Activated CD8-positive, alpha-beta memory T cell treated with anti-CD3 and anti-CD28 coated beads, Interleukin-2, amount 50 U/mL, for 24 hours (primary cell): ENCODE measurements at regions not wholly inside any gene's neighbourhood (a gene's known extent, or its start where the extent isn't known, plus 50 kb on each side); places are given as distances from the start of the nearest gene placed in this dataset.
"Not testable (repeated sequence)": the region's sequence is repeated elsewhere in the genome, so short reads cannot be mapped to it uniquely, and the experiment has no call there.

Experiments used
- DNase-seq: peaks from one replicate; pipeline ENCODE4 v3.0.0-alpha.2; 2020; ENCODE audit errors: extremely low read depth

DNA sequence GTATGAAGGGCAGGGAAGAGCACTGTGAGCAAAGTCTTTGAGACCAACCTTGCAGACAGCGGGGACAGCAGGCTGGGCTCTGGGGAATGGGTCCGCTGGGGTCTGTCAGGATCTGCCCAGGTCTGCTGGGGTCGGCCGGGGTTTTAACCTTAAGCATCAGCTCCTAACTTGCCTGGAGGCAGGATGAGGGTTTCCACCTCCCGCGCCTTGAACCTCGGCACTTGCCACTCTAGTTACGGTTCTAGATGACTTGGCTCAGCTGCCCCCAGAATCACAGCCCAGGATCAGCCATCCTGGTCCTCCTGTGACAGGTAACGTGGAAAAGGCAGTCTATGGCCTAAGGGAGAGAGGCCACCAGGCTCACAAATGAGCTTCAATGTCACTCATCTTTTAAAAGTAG lies 50.4 kb upstream of the CACUL1 start:
- DNase-seq, result no peak

DNA sequence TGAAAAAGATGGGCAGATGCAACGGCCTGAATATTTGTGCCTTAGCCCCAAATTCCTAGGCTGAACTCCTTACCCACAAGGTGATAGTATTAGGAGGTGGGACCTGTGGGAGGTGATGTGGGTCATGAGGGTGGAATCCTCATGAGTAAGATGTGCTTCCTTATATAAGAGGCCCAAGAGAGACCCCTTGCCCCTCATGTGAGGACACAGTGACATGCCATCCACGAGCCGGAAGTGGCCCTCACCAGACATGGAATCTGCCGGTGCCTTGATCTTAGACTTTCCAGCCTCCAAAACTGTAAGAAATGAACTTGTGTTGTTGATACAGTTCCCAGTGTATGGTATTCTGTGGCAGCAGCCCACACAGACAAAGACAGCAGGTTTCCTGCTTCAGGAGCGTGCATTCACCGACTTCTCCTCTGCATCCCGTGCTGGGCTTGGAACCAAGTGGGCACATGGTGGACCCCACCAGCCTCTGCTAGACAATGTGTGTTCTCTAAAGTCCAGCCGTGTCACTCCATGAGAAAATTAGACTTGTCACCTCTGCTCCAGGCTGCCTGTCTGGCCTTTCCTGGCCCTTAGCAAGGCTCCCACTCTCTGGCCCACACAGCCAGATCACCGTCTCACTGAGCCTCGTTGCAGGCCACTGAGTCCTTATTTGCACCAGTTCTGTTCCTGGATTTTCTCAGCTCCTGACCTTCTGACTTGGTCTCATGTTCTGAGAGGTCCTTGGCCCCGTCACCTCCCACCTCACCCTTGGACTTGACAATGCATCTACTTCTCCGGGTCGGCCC lies 52.9 kb upstream of the CACUL1 start:
- no peak for DNase-seq

DNA sequence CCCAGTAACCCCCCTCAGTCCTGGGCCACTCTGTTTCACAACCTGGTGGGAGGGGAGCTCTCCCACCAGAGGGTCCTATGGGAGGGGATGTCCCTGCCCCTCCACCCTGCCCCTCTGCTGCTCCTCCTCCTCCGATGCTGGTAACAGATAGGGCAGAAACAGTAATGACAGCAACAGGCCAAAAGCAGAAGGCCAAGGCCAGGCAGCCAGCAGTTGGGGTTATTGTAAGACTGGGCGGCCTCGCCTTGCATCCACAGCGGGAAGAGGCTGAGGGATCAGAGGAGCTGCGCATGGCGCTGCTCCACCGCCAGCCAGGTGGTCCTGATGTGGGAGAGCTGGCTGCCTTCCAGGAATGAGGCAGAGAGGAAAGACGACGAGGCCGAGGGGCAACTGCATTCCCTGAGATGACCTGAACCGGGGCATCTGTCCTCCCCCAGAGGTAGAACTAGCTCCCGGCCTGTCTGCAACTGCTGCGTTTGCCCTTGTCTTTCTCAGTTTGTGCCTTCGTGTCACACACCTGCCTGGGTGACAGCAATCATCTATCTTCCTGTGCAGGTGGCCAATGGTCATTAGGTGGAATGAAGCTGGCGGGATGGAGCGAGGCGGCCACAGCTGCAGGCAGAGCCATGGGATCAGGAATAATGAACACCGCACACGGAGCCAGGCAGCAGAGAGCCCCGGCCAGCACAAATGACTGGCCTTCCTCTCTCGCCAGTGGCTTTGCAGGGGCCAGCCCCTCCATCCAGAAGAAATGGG lies 54.0 kb upstream of the CACUL1 start:
- no peak for DNase-seq

DNA sequence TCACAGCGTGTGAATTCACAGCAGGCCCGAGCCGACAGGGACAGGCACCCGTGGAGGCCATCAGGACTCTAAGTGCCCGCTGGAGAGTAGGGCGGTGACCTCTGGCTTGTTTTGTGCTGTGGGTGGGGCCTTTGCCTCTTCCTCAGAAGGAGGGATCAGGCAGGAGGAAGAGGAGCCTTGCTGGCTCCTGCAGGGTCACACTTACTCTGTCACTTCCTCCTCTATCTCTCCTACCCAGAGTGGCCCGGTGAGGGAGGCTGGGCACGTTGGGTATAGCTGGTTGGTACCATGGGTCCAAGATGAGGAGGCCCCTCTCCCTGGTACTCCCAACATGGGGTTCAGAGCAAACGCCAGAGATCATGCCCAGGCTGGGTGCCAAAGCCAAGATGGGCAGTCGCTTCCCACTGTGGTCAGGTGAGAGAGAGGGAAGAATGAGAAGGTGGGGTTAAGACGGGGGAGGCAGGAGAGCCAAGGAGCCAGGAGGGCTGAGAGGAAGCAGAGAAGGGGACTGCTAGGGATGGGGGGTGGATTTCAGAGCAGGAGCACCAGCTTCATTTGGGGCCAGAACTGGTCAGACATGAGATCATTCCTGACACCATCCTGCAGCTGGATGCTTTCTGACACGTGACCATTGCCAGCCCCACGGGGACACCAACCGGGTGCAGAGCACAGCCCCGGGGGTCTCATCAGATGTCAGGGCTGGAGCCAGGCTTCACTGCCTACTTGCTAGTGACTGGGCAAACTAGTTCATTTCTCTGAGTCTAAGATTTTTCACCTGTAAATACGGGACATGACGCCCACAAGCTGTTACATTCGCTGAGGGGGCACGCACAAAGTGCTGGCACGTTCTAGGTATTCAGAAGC lies 54.8 kb upstream of the CACUL1 start:
- no peak for DNase-seq

- DNase-seq, result no peak
Measured at GRCh38 chr10:118810796-118811505, 56.2 kb upstream of the CACUL1 start.

GRCh38 chr10:118811675-118812392 lies 57.1 kb upstream of the CACUL1 start:
- DNase-seq, result no peak

DNA sequence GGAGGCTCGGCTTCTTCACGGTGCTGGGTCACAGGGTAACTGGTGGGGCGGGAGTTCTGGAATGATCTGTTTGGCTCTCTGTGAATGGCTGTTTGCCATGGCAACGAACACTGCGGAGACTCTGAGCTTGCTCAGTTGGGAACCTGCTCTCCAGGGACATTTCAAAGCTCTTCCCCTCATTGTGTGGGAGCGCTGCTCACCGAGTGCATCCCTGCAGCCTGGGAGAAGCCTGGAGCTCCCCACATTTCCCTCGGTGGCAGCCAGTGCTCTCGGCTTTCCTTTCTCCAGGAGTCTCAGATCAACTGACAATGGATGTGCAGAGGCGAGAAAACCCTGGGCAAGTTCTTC lies 57.6 kb upstream of the CACUL1 start:
- DNase-seq, result no peak

- DNase-seq, result not testable (repeated sequence)
Measured at GRCh38 chr10:118813001-118813400, 58.2 kb upstream of the CACUL1 start.

GRCh38 chr10:118816471-118817168 lies 61.9 kb upstream of the CACUL1 start:
- no peak for DNase-seq

DNA sequence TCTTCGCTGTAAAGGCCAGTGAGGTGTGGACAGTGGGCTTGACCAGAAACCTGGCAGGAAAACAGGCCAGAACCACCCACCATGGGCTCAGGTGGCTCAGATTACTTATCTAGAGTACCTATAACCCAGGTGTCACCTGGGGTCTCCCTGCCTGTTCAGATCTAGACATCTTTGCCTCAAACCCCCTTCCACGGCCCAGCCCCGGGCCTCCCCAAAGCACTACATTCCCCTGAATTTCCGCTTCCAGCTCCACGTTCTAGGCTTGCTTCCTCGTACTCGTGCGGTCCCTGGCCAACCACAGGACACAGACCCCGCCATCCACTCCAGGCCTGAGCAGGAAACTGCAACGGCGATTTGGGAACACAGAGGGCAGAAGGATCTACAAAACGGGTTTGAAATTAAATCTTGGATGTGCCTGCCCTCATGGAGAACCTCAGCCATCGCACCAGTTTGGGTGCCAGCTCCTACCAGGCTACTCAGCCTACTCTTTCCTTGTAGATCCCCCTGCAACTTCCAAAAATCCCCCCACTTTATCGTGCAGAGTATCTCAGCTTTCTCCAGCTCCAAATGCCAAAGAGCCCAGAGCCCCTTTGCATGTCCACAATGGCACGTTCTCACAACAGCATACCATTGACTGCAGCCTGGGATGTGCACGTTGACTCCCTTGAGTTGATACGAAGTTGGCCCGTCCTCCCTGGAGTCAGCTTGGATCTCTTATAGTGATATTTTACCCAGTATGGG lies 62.7 kb upstream of the CACUL1 start:
- DNase-seq, result no peak

- no peak for DNase-seq
Measured at GRCh38 chr10:118818621-118819221, 64.0 kb upstream of the CACUL1 start.

DNA sequence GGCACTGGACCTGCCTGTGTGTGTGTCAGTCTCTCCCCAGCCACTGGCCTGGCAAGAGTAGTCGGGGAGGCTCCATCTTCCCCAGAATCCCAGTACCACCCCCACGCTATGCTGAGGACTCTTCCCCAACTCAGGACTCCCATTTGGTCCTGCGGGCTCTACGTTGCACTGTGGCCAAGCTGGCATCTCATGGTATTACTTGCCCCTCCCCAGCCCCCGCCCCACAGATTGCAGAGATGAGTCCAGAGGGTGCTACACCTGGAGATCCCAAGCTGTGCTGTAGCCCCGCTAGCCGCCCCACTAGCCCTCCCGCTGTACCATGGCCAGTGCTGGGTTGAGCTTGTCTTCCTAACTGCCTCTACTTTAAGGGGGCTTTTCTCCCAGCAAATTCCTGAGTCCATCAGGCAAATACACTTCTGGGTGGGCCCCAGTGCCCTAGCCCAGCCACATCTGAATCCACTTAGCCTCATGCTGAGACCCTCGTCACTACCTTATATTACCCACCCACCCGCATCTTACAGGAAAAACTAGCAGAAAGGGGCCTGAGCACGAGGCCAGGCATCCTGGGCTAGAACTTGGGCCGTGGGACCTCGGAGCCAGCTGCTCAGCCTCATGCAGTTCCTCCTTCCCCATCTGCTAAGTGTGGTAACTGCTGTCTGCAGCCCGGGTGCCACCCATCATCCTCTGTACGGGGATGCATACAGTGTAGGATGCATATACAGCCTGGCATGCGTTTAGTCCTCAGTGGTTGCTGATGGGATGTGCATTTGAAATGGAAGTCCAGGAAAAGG lies 65.8 kb upstream of the CACUL1 start:
- DNase-seq, result no peak

GRCh38 chr10:118823256-118823907 lies 68.6 kb upstream of the CACUL1 start:
- DNase-seq, result no peak

DNA sequence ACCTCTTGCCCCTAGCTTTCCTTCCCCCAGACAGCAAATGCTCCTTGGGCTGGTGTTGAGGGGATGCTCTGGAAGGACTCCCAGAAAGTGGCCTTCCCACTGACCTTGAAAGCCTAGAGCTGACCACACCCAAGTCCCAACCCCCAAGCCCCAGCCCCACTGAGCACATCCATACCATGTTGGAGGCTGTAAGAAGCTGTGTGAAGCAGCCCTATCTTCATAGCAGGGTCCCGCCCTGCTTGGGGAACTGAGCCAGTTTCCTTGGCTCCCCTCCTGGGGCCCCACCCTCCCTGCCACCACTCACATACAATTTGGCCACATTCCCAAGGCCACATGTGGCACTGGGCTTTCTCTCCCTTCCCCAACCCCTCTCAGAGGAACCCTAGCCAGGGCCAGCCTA lies 72.3 kb upstream of the CACUL1 start:
- DNase-seq, result no peak

- DNase-seq, result no peak
Measured at GRCh38 chr10:118827466-118828155, 72.8 kb upstream of the CACUL1 start.

GRCh38 chr10:118832241-118832651 lies 77.5 kb upstream of the CACUL1 start:
- DNase-seq, result no peak

DNA sequence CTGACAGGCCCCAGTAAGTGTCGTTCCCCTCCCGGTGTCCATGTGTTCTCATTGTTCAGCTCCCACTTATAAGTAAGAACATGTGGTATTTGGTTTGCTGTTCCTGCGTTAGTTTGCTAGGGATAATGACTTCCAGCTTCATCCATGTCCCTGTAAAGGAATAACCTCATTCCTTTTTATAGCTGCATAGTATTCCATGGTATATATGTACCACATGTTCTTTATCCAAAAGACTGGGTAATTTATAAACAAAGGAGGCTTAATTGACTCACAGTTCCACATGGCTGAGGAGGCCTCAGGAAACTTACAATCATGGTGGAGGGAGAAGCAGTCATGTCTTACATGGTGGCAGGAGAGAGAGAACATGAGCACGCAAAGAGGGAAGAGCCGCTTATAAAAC lies 79.6 kb upstream of the CACUL1 start:
- DNase-seq, result not testable (repeated sequence)
